GM12878 (cell line): ENCODE measurements at regions not wholly inside any gene's neighbourhood (a gene's known extent, or its start where the extent isn't known, plus 50 kb on each side); places are given as distances from the start of the nearest gene placed in this dataset.

Source experiments
- ATAC-seq: fragments of 200-7000 bp; cut with Tn5 transposase; 3 replicates; pipeline ENCODE4 v1.9.1; 2020; ENCODE audit warnings: mild to moderate bottlenecking, moderate library complexity
- BruUV-seq: library from RNA; stranded (reverse); fragments of 400-500 nt; replicated peaks from 2 replicates; lab custom pipeline; 2021; lab: Mats Ljungman, UMichigan
- CTCF ChIA-PET: fragments of 300-600 bp; sonication (Branson Sonifier 250); formaldehyde crosslinking; extraction: SDS; loops from one replicate; lab custom pipeline; 2021; ENCODE audit warnings: inconsistent platforms; lab: Yijun Ruan, JAX
- POLR2A ChIA-PET: fragments of 350-600 bp; formaldehyde crosslinking; extraction: SDS; loops from one replicate; lab custom pipeline; 2021; ENCODE audit warnings: inconsistent platforms; lab: Charles Lee
- RAD21 ChIA-PET: fragments of 300-600 bp; sonication (Branson Sonifier 250); formaldehyde crosslinking; loops from one replicate; lab custom pipeline; 2023; ENCODE audit warnings: antibody characterized with exemption; ENCODE audit not compliant: unreplicated experiment; lab: Charles Lee
- SMC1A ChIA-PET: fragments of 300-600 bp; sonication (Branson Sonifier 250); formaldehyde crosslinking; loops from one replicate; lab custom pipeline; 2023; ENCODE audit not compliant: unreplicated experiment, uncharacterized antibody; lab: Charles Lee
- DNase-seq: peaks from one replicate; pipeline ENCODE4 v3.0.0-alpha.2; 2011; ENCODE audit warnings: low read depth, low spot score
- FAIRE-seq: peaks from 3 replicates; lab custom pipeline; 2011; peaks lifted over from hg19 to GRCh38; lab: Jason Lieb, UNC
- H2AFZ ChIP-seq: 2 replicates; pipeline ENCODE4 v1.6.0; 2011; ENCODE audit warnings: low read depth, low read length, control low read depth; ENCODE audit not compliant: control insufficient read depth
- H3K27ac ChIP-seq: 2 replicates; pipeline ENCODE4 v1.5.1; 2011; ENCODE audit warnings: control low read depth; ENCODE audit not compliant: control insufficient read depth, insufficient read depth
- H3K27me3 ChIP-seq, 2 experiments: replicated peaks in 1 of 2; 2 replicates each; pipeline versions ENCODE4 v1.6.0 to v1.6.1; 2011; ENCODE audit warnings: low read length in 1 of 2; ENCODE audit not compliant: control insufficient read depth in 2 of 2, insufficient read depth in 2 of 2
- H3K36me3 ChIP-seq, 2 experiments: 2 replicates each; pipeline ENCODE4 v1.5.1; 2011; ENCODE audit warnings: low read length in 1 of 2; ENCODE audit not compliant: control insufficient read depth in 2 of 2, insufficient read depth in 2 of 2
- H3K4me1 ChIP-seq: 2 replicates; pipeline ENCODE4 v1.6.1; 2011; ENCODE audit warnings: mild to moderate bottlenecking, low read length, moderate library complexity, mixed read lengths; ENCODE audit not compliant: control insufficient read depth, insufficient read depth
- H3K4me2 ChIP-seq: 2 replicates; pipeline ENCODE4 v1.6.0; 2011; ENCODE audit warnings: control low read depth; ENCODE audit not compliant: control insufficient read depth, insufficient read depth
- H3K4me3 ChIP-seq: fragments of 200-600 bp; sonication (generic); 2 replicates; pipeline ENCODE4 v1.5.1; 2016
- H3K79me2 ChIP-seq: 2 replicates; pipeline ENCODE4 v1.6.0; 2011; ENCODE audit warnings: low read length; ENCODE audit not compliant: control insufficient read depth, insufficient read depth
- H3K9ac ChIP-seq: 2 replicates; pipeline ENCODE4 v1.8.0; 2011; ENCODE audit warnings: low read length, control low read depth, mixed read lengths; ENCODE audit not compliant: control insufficient read depth, insufficient read depth
- H3K9me3 ChIP-seq: replicated peaks from 3 replicates; pipeline ENCODE4 v1.5.1; 2011; ENCODE audit warnings: mild to moderate bottlenecking, low read length; ENCODE audit not compliant: control insufficient read depth, insufficient read depth
- H4K20me1 ChIP-seq: 2 replicates; pipeline ENCODE4 v1.6.0; 2011; ENCODE audit not compliant: control insufficient read depth, insufficient read depth
- CHD1 ChIP-seq: IDR thresholded peaks from 2 replicates; pipeline ENCODE4 v1.6.1; 2012; ENCODE audit warnings: low read depth, low read length, improper control_type of control experiment
- HDAC6 ChIP-seq: fragments of 200-600 bp; sonication (generic); IDR thresholded peaks from one replicate; pipeline ENCODE4 v1.8.0; 2017; ENCODE audit warnings: antibody characterized with exemption; ENCODE audit not compliant: unreplicated experiment
- MEF2A ChIP-seq: IDR thresholded peaks from 2 replicates; pipeline ENCODE4 v1.6.1; 2011; ENCODE audit warnings: low read depth, mild to moderate bottlenecking, low read length, moderate library complexity; ENCODE audit not compliant: insufficient read depth
- MEF2B ChIP-seq: fragments of 450-650 bp; IDR thresholded peaks from 2 replicates; pipeline ENCODE4 v1.6.1; 2018; ENCODE audit warnings: mild to moderate bottlenecking, moderate library complexity; ENCODE audit not compliant: partially characterized antibody, poor library complexity, severe bottlenecking
- NRF1 ChIP-seq: conservative IDR thresholded peaks from 2 replicates; pipeline ENCODE4 v1.6.1; 2011; ENCODE audit warnings: mild to moderate bottlenecking, low read depth, low read length, improper control_type of control experiment
- RCOR1 ChIP-seq: conservative IDR thresholded peaks from 2 replicates; pipeline ENCODE4 v1.6.1; 2012; ENCODE audit warnings: low read depth, low read length, improper control_type of control experiment
- SP1 ChIP-seq: IDR thresholded peaks from one replicate; pipeline ENCODE4 v1.6.1; 2011; ENCODE audit warnings: low read depth, low read length
- SREBF2 ChIP-seq: IDR thresholded peaks from 2 replicates; pipeline ENCODE4 v1.6.1; 2012; ENCODE audit warnings: mild to moderate bottlenecking, low read length
- WGBS: methylation state at CpG from one replicate; pipeline ENCODE4 v1.1.6; 2016; ENCODE audit warnings: low lambda C conversion rate; ENCODE audit not compliant: insufficient replicate concordance, insufficient coverage; ENCODE audit errors: missing lambda C conversion rate; 5-methylcytosine and 5-hydroxymethylcytosine counted together
- in situ Hi-C: fragments of 300-500 bp; cut with MboI; formaldehyde crosslinking; loops from 9 replicates; pipeline ENCODE4 v1.14.3; 2018; ENCODE audit warnings: mixed read lengths
- intact Hi-C: fragments of 100-400 bp; cut with micrococcal nuclease; formaldehyde crosslinking; loops from one replicate; pipeline ENCODE4 v1.14.2; 2022; ENCODE audit not compliant: unreplicated experiment

GRCh38 chr10:47094126-47094525 lies 182.9 kb downstream of the PTPN20 start:
- TF ChIP-seq MEF2B (no peak), SP1 (no peak), SREBF2 (no peak)
- RAD21 ChIA-PET: no interaction called here
- Histone ChIP-seq H3K27me3 (no peaks in the 10 kb centered on the region), H3K9me3 (no peaks in the 10 kb centered on the region; the same call in 2 of the 3 replicates), H2AFZ (no peak overlapping the region), H3K9ac (no peak overlapping the region), H3K4me3 (no peak overlapping the region), H3K4me1 (no peaks in the 10 kb centered on the region), H3K4me2 (no peak overlapping the region), H3K36me3 (no peaks in the 10 kb centered on the region), H3K27ac (no peak overlapping the region), H3K79me2 (no peaks in the 10 kb centered on the region), H4K20me1 (no peaks in the 10 kb centered on the region; the same call in 1 of the 2 replicates)
- no peak for ATAC-seq
- 30% methylated on average over 9 of the region's 9 CpGs for WGBS
- intact Hi-C loops: no loop called here
- in situ Hi-C loops: no loop called here
- DNase-seq: no peak
- SMC1A ChIA-PET: no interaction called here
- no peak for FAIRE-seq
- POLR2A ChIA-PET: no interaction called here
- CTCF ChIA-PET: no interaction called here
- BruUV-seq: no TSS peak

- Histone ChIP-seq H3K27ac (no peak overlapping the region), H4K20me1 (no peaks in the 10 kb centered on the region; the same call in 1 of the 2 replicates), H3K9me3 (no peaks in the 10 kb centered on the region; the same call in 2 of the 3 replicates), H3K27me3 (no peaks in the 10 kb centered on the region), H3K36me3 (no peaks in the 10 kb centered on the region), H3K4me3 (no peak overlapping the region), H3K4me1 (no peaks in the 10 kb centered on the region), H2AFZ (no peak overlapping the region), H3K4me2 (no peak overlapping the region), H3K79me2 (no peaks in the 10 kb centered on the region), H3K9ac (no peak overlapping the region)
- no peak for FAIRE-seq
- in situ Hi-C loops (no loop called here), intact Hi-C loops (no loop called here)
- ChIA-PET CTCF (no interaction called here), POLR2A (no interaction called here), RAD21 (no interaction called here), SMC1A (no interaction called here)
- 5% methylated on average over 10 of the region's 10 CpGs for WGBS
- BruUV-seq: no TSS peak
- TF ChIP-seq MEF2A (no peak), NRF1 (no peak), HDAC6 (no peak), CHD1 (no peak), RCOR1 (no peak)
- ATAC-seq: no peak
- no peak for DNase-seq
Observed at GRCh38 chr10:47094636-47095035, 183.4 kb downstream of the PTPN20 start.
